CD4-positive, alpha-beta T cell treated with Interferon alpha-2 for 1 hour (primary cell): ENCODE measurements at regions not wholly inside any gene's neighbourhood (a gene's known extent, or its start where the extent isn't known, plus 50 kb on each side); places are given as distances from the start of the nearest gene placed in this dataset.
"Not testable (repeated sequence)": the region's sequence is repeated elsewhere in the genome, so short reads cannot be mapped to it uniquely, and the experiment has no call there.

Source experiments
- DNase-seq, 2 donors: peaks; one replicate each; pipeline ENCODE4 v3.0.0-alpha.2; 2020 to 2022

DNA sequence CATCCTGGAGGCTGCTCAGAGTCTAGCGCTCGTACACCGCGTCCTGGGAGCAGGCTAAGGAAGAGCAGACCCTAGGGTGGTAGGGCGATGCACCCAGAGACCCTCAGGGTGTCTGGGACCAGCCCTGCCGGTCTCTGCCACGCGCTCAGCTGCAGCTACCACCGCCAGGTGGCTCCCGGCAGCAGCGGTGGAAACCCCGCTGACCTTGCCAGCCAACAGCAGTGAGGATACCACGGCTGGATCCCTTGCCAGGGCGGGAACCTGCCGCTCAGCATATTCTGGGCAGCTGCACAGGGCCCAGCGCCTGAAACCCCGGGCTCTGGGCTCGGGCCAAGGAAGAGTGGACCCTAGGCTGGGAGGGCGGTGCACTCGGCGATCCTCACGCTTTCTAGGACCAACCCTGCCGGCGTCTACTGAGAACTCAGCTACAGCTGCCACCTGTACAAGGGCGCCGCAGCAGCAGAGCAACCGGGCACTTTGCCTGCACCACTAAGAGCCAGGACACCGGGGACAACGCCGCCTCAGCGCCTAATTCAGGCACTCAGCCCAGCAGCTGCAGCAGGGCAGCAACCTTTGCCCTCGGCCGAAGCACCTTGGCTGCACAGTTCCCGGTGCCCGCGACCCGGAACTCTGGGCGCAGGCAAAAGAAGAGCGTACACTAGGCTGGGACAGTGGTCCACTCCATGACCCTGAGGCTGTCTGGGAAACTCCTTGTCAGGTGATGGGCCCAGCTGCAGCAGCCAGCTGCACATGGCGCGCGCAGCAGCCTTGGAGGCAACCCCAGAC is 80.8 kb downstream of the POTEB2 start:
- DNase-seq, result not testable (repeated sequence)

DNA sequence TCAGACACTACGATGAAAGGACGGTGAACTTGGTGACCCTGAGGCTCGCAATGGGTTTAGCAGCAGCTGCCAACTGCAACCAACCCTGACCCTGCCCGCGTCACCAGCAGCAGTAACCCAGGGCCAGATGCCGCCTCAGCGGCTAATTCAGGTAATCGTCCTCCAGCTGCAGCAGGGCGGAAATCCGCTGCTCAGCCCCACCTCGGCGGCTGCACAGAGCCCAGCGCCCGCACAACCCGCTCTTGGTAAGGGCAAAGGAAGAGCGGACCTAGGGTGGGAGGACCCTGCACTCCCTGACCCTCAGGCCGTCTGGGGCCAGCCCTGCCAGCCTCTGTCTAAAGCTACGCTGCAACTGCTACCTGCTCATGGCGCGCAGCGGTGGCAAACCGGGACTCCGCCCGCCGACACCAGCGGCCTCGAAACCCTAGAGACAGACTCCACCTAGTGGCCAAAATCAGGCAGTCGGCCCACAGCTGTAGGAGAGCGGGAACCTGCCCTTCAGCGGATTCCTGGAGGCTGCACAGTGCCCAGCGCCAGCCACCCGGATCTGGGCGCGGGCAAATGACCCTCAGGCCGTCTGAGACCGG is 82.4 kb downstream of the POTEB2 start:
- DNase-seq, result peak in 1 of 2 donors; percentile 39

DNA sequence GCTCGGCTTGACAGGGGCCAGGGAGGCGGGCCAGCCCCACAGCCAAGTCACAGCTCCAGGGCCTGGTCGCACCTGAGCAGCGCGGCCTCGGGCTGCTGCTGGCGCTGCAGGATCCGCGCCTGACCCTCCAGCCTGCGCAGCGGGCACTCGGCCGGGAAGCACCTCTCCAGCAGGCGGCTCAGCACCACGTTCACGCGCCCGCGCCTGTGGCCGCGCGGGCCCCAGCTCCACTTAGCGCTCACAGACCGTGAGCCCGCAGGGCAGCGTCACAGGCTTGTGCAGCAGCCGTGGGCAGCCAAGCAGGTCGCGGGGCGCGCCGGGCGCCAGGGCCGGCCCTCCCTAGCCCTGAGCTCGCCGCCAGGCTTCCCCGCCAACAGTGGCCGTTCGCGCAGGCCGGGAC is 90.7 kb downstream of the POTEB2 start:
- DNase-seq, result not testable (repeated sequence)

DNA sequence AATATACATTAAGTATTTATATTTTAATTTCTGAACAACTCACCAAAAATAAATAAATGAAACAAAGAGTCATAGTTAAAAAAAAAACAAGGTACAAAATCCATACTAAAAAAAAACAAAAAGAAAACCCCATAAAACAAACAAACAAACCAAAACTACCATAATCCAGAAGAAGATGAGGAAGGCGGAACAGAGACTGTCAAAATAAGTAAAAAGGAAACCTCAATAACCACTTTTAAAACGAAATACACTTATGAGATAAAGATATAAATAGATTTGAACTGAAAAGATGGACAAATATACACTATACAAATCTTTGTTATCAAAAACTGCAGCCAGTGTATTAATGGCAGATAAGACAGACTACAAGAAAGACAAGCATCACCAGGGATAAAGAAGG is 98.2 kb downstream of the POTEB2 start:
- not testable (repeated sequence) for DNase-seq

DNA sequence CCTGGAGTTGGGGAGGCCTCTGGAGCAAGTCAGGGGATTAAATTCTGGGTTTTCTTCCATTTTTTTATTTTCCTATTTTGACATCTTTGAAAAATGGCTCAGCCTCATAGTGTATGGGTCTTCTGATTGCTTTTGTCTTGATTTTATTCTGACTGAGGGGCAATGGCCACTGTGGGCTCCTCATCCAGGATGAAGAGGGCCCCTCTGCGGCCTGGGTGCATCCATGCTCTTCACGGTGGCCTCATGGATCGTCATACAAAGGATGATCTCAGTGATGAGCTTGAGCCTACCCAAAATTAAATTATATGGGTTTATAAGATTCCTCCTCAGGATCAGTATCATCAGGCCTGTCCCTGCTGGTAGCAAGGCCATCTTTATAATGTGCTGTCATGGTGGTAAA is 103.7 kb downstream of the POTEB2 start:
- DNase-seq, result not testable (repeated sequence)

DNA sequence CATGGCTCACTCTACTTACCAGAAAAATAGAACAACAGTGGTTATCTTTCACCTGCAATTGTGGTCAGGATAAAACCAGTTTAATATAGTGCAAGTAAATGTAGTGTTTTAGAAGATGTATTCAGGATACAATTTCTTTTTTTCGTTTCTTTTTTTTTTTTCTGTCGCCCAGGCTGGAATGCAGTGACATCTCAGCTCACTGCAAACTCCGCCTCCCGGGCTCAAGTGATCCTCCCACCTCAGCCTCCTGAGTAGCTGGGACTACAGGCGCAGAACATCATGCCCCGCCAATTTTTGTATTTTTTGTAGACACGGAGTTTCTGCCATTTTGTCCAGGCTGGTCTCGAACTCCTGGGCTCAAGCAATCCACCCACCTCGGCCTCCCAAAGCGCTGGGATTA is 109.7 kb downstream of the POTEB2 start:
- DNase-seq, result not testable (repeated sequence)

DNA sequence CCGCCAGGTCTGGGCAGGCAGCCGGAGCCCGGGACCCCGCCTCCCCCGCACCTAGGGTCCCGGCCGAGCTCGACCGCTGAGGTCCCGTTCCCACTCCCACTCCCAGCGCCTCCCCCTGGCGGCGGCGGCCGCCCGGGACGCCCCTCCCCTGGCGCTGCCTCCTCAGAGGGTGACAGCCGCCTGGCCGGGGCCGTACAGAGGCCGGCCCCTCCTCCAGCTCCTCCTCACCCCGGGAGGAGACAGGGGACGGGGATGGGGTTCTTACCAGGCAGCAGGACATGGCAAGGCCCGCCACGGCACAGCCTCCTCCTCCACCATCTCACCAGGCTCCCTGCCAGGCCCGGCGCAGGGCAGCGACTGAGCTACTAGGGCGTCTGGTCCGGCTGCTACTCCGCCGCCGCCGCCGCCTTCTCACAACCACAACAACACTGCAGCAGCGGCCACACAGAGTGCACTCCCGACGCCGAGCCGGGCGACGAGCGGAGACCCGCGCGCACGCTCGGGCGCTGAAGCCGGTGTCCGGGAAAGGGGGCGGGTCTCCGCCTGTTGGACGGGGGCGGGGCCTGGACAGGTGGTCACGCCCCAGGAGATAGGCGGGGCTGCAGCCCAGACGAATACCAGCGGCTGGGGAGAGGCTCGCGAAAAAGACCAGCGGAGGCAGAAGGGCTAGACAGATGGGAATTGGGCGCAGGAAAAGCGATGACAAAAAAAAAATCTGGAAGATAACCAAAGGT is 110.3 kb downstream of the POTEB2 start:
- DNase-seq, result not testable (repeated sequence)

DNA sequence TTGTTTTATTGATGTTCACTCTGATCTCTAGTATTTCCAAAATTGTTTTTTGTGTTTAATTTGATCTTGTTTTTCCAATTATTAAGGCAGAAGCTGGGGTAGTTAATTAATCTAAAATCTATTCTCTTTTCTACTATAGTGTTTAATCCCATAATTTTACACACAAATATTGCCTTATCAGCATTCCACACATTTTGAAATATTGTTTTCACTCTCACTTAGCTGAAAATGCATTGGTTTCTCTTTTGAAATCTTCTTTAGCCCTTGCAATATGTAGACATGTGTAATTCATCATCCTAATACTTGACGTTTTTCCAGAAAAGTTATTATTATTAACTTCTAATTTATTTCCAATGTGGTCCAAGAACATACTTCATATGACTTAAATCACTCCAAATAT is 132.6 kb downstream of the POTEB2 start:
- DNase-seq, result not testable (repeated sequence)
